GM12891 (cell line): ENCODE measurements at regions not wholly inside any gene's neighbourhood (a gene's known extent, or its start where the extent isn't known, plus 50 kb on each side); places are given as distances from the start of the nearest gene placed in this dataset.

Experiments
- DNase-seq: peaks from one replicate; pipeline ENCODE4 v3.0.0; 2011; ENCODE audit warnings: low spot score; ENCODE audit not compliant: insufficient read length
- FAIRE-seq: peaks from 2 replicates; lab custom pipeline; 2011; peaks lifted over from hg19 to GRCh38; lab: Jason Lieb, UNC
- PAX5 ChIP-seq: IDR thresholded peaks from 2 replicates; pipeline ENCODE4 v1.6.1; 2011; ENCODE audit warnings: low read length, moderate library complexity, mild to moderate bottlenecking; ENCODE audit not compliant: insufficient read depth, severe bottlenecking
- POLR2A ChIP-seq: IDR thresholded peaks from 2 replicates; pipeline ENCODE4 v1.6.1; 2011; ENCODE audit warnings: low read depth, low read length, control low read depth
- POLR2AphosphoS5 ChIP-seq: IDR thresholded peaks from 2 replicates; pipeline ENCODE4 v1.6.1; 2011; ENCODE audit warnings: low read depth, low read length, control low read depth
- POU2F2 ChIP-seq: IDR thresholded peaks from 2 replicates; pipeline ENCODE4 v1.6.1; 2011; ENCODE audit warnings: low read depth, mild to moderate bottlenecking, control low read depth, low read length, moderate library complexity
- SPI1 ChIP-seq: IDR thresholded peaks from 2 replicates; pipeline ENCODE4 v1.6.1; 2011; ENCODE audit warnings: low read depth, low read length, control low read depth
- TAF1 ChIP-seq: IDR thresholded peaks from 2 replicates; pipeline ENCODE4 v1.6.1; 2011; ENCODE audit warnings: low read depth, low read length, control low read depth

- FAIRE-seq, result no peak
- TF ChIP-seq TAF1, result no peak
- TF ChIP-seq PAX5, result no peak
- no peak for TF ChIP-seq POU2F2
- TF ChIP-seq POLR2A, result no peak
- TF ChIP-seq SPI1, result peak; percentile 60
- TF ChIP-seq POLR2AphosphoS5, result no peak
- DNase-seq, result no peak
Measured at GRCh38 chr12:88381466-88381865, 198.8 kb downstream of the KITLG start.

GRCh38 chr12:88383405-88383804 lies 196.9 kb downstream of the KITLG start:
- TF ChIP-seq PAX5 (no peak), POU2F2 (no peak)
- FAIRE-seq, result peak; percentile 66
- no peak for DNase-seq

GRCh38 chr12:88388566-88389540 lies 191.4 kb downstream of the KITLG start:
- TF ChIP-seq POU2F2 (no peak), POLR2AphosphoS5 (no peak), TAF1 (no peak), SPI1 (peak; percentile 65), PAX5 (no peak), POLR2A (no peak)
- FAIRE-seq, result peak; percentile 88
- DNase-seq, result no peak

GRCh38 chr12:88390811-88391210 lies 189.5 kb downstream of the KITLG start:
- DNase-seq (no peak), FAIRE-seq (no peak)
- TF ChIP-seq POLR2A (no peak), PAX5 (no peak), TAF1 (no peak), POU2F2 (no peak), SPI1 (no peak), POLR2AphosphoS5 (no peak)

- DNase-seq (no peak), FAIRE-seq (no peak)
- TF ChIP-seq TAF1 (no peak), POU2F2 (no peak), PAX5 (no peak), POLR2AphosphoS5 (no peak), SPI1 (no peak), POLR2A (no peak)
Measured at GRCh38 chr12:88391556-88391955, 188.7 kb downstream of the KITLG start.

- FAIRE-seq (no peak), DNase-seq (no peak)
- TF ChIP-seq POU2F2 (no peak), TAF1 (no peak), SPI1 (no peak), POLR2A (no peak), POLR2AphosphoS5 (no peak), PAX5 (no peak)
Measured at GRCh38 chr12:88393017-88393767, 187.1 kb downstream of the KITLG start.

GRCh38 chr12:88398031-88398430 lies 182.2 kb downstream of the KITLG start:
- TF ChIP-seq PAX5 (no peak), TAF1 (no peak)
- DNase-seq (no peak), FAIRE-seq (no peak)

- no peak for TF ChIP-seq SPI1
- no peak for TF ChIP-seq POLR2AphosphoS5
- TF ChIP-seq POLR2A, result no peak
- TF ChIP-seq TAF1, result no peak
- TF ChIP-seq PAX5, result no peak
- TF ChIP-seq POU2F2, result no peak
- DNase-seq, result no peak
- no peak for FAIRE-seq
Measured at GRCh38 chr12:88399811-88400210, 180.5 kb downstream of the KITLG start.

GRCh38 chr12:88400302-88400701 lies 180.0 kb downstream of the KITLG start:
- no peak for DNase-seq
- TF ChIP-seq POLR2AphosphoS5 (no peak), TAF1 (no peak), POU2F2 (no peak), POLR2A (no peak), SPI1 (no peak), PAX5 (no peak)
- FAIRE-seq, result no peak

GRCh38 chr12:88401155-88401554 lies 179.1 kb downstream of the KITLG start:
- TF ChIP-seq POLR2AphosphoS5 (no peak), POU2F2 (no peak), SPI1 (no peak), PAX5 (no peak), TAF1 (no peak), POLR2A (no peak)
- DNase-seq, result no peak
- no peak for FAIRE-seq
